IPS-15b (cell line): ENCODE measurements at regions not wholly inside any gene's neighbourhood (a gene's known extent, or its start where the extent isn't known, plus 50 kb on each side); places are given as distances from the start of the nearest gene placed in this dataset.

Experiments used
- H3K27me3 ChIP-seq: one replicate; pipeline ENCODE4 v1.6.1; 2013; ENCODE audit warnings: low read length; ENCODE audit not compliant: control insufficient read depth, insufficient read depth
- H3K36me3 ChIP-seq: one replicate; pipeline ENCODE4 v1.6.1; 2013; ENCODE audit warnings: low read length; ENCODE audit not compliant: control insufficient read depth, insufficient read depth
- H3K4me1 ChIP-seq: one replicate; pipeline ENCODE4 v1.6.1; 2013; ENCODE audit warnings: mild to moderate bottlenecking, low read length; ENCODE audit not compliant: control insufficient read depth, insufficient read depth
- H3K4me3 ChIP-seq: one replicate; pipeline ENCODE4 v1.5.1; 2013; ENCODE audit warnings: low read depth, low read length
- H3K9ac ChIP-seq: one replicate; pipeline ENCODE4 v1.6.1; 2013; ENCODE audit warnings: low read depth, mild to moderate bottlenecking, low read length
- H3K9me3 ChIP-seq: one replicate; pipeline ENCODE4 v1.6.1; 2013; ENCODE audit warnings: mild to moderate bottlenecking, low read length; ENCODE audit not compliant: control insufficient read depth, insufficient read depth

DNA sequence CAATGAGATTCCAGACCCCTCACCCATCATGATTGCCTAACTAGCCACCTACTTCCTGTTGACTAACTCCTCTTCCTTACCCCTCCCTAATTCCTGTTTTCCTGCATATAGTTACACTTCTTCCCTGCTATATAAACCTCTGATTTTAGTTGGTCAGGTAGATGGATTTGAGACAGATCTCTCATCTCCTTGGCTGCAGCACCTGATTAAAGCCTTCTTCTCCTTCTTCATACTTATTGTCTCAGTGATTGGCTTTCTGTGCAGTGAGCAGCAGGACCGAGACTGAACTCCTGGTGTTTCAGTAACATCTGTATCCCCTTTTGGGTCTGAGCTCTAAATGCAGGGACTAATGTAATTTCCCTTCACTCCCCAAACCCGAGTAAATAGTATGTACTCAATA, 51.7 kb upstream of the ATXN1 start:
- no peak overlapping the region for H3K4me3 ChIP-seq
- no peaks in the 10 kb centered on the region for H3K9me3 ChIP-seq
- no peak overlapping the region for H3K9ac ChIP-seq
- H3K36me3 ChIP-seq: no peaks in the 10 kb centered on the region
- no peaks in the 10 kb centered on the region for H3K4me1 ChIP-seq
- no peaks in the 10 kb centered on the region for H3K27me3 ChIP-seq

DNA sequence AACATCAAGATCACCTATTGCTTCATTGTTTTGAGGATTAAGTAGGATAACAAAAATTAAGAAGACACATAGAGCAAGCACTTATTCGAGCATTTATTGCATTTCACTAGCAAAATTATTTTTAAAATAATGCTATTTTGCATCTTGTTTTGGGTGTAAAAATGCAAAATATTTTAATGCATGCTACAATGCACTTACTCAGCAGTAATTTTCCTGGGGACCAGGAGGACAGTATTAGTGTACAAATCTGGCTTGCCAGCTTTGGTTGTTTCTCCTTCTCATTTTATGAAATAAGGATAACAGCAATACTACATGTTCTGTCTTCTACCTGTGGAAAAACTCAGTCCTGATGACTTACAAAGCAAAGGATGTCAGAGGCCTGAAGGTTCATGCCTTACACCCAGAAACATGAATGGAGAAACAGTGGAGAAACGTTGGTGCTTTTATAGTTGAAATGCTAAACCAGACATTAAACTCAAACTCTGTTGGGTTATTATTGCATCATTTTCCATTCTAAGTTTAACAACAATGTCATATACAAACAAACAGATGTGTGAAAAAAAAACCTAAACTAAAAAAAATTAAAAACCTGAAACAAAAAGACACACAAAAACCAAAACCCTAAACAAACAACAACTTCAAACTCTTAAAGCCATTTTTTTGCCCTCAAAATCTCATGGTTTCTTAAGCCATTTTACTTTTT, 50.2 kb upstream of the ATXN1 start:
- Histone ChIP-seq H3K36me3 (no peaks in the 10 kb centered on the region), H3K27me3 (no peaks in the 10 kb centered on the region), H3K4me1 (no peaks in the 10 kb centered on the region), H3K9ac (no peak overlapping the region), H3K9me3 (no peaks in the 10 kb centered on the region), H3K4me3 (no peak overlapping the region)
